ENCODE measurements at regions not wholly inside any gene's neighbourhood (a gene's known extent, or its start where the extent isn't known, plus 50 kb on each side); places are given as distances from the start of the nearest gene placed in this dataset.
A peak's percentile ranks its signal among the peaks of the same experiment; 100 is the strongest.

GRCh38 chr12:126663304-126664094 lies 1598.3 kb downstream of the AACS start:
- no peaks in the 10 kb centered on the region for H3K36me3 ChIP-seq (ENCODE audit: control insufficient read depth in 4 of 4, insufficient read depth in 4 of 4, low read length in 4 of 4)
- 42 to 43% methylated on average over 6 of the region's 6 CpGs for WGBS, 2 donors
- H3K27ac ChIP-seq (ENCODE audit: low read depth in 1 of 2, low read length in 1 of 2) = no peak overlapping the region
- H3K4me3 ChIP-seq = no peak overlapping the region
- peaks cover 0 to 2% (median under 1%) of the 10 kb centered on the region in 4 donors for H3K9me3 ChIP-seq (ENCODE audit: control insufficient read depth in 4 of 4, insufficient read depth in 3 of 4, low read length in 3 of 4)
- no peak for ATAC-seq (ENCODE audit: insufficient read depth, low FRiP score)
- no peak for TF ChIP-seq CTCF (IDR thresholded peaks at IDR 0.05; ENCODE audit: control extremely low read depth, extremely low read depth)
- peaks cover 0 to 2% (median 0%) of the 10 kb centered on the region in 5 donors for H3K4me1 ChIP-seq (ENCODE audit: control insufficient read depth in 5 of 5, insufficient read depth in 5 of 5, low read length in 5 of 5)
- no peak overlapping the region for H3K9ac ChIP-seq (ENCODE audit: insufficient read depth in 1 of 2, low read length in 2 of 2)
- DNase-seq = peak in 1 of 3 donors; percentile 1
- H3K27me3 ChIP-seq (ENCODE audit: control insufficient read depth in 3 of 3, insufficient read depth in 3 of 3, low read length in 2 of 3) = no peaks in the 10 kb centered on the region

- Histone ChIP-seq H3K9ac (ENCODE audit: insufficient read depth in 1 of 2, low read length in 2 of 2) (no peak overlapping the region), H3K36me3 (ENCODE audit: control insufficient read depth in 4 of 4, insufficient read depth in 4 of 4, low read length in 4 of 4) (no peaks in the 10 kb centered on the region), H3K27ac (ENCODE audit: low read depth in 1 of 2, low read length in 1 of 2) (no peak overlapping the region), H3K4me1 (ENCODE audit: control insufficient read depth in 5 of 5, insufficient read depth in 5 of 5, low read length in 5 of 5) (peaks cover 0 to 2% (median 0%) of the 10 kb centered on the region in 5 donors), H3K27me3 (ENCODE audit: control insufficient read depth in 3 of 3, insufficient read depth in 3 of 3, low read length in 2 of 3) (no peaks in the 10 kb centered on the region), H3K4me3 (no peak overlapping the region), H3K9me3 (ENCODE audit: control insufficient read depth in 4 of 4, insufficient read depth in 3 of 4, low read length in 3 of 4) (no peaks in the 10 kb centered on the region)
- ATAC-seq (ENCODE audit: insufficient read depth, low FRiP score) (no peak), DNase-seq (no peak)
- WGBS, 2 donors = 72 to 73% methylated on average over 4 of the region's 4 CpGs
- TF ChIP-seq CTCF (IDR thresholded peaks at IDR 0.05; ENCODE audit: control extremely low read depth, extremely low read depth) = no peak
Measured at GRCh38 chr12:126667339-126667738, 1599.6 kb upstream of the TMEM132C start.

GRCh38 chr12:126668538-126668937 lies 1598.4 kb upstream of the TMEM132C start:
- no peak for TF ChIP-seq CTCF (IDR thresholded peaks at IDR 0.05; ENCODE audit: control extremely low read depth, extremely low read depth)
- 63 to 86% methylated on average over 1 of the region's 1 CpG for WGBS, 2 donors
- peak overlapping the region in 1 of 2 donors; percentile 27 for H3K27ac ChIP-seq (ENCODE audit: low read depth in 1 of 2, low read length in 1 of 2)
- DNase-seq (no peak), ATAC-seq (ENCODE audit: insufficient read depth, low FRiP score) (peak; percentile 29)
- H3K9ac ChIP-seq (ENCODE audit: insufficient read depth in 1 of 2, low read length in 2 of 2) = no peak overlapping the region
- H3K36me3 ChIP-seq (ENCODE audit: control insufficient read depth in 4 of 4, insufficient read depth in 4 of 4, low read length in 4 of 4) = no peaks in the 10 kb centered on the region
- no peaks in the 10 kb centered on the region for H3K9me3 ChIP-seq (ENCODE audit: control insufficient read depth in 4 of 4, insufficient read depth in 3 of 4, low read length in 3 of 4)
- no peak overlapping the region for H3K4me3 ChIP-seq
- peaks cover 0 to 2% (median 0%) of the 10 kb centered on the region in 5 donors for H3K4me1 ChIP-seq (ENCODE audit: control insufficient read depth in 5 of 5, insufficient read depth in 5 of 5, low read length in 5 of 5)
- H3K27me3 ChIP-seq (ENCODE audit: control insufficient read depth in 3 of 3, insufficient read depth in 3 of 3, low read length in 2 of 3) = no peaks in the 10 kb centered on the region
